ENCODE measurements at regions not wholly inside any gene's neighbourhood (a gene's known extent, or its start where the extent isn't known, plus 50 kb on each side); places are given as distances from the start of the nearest gene placed in this dataset.

DNA sequence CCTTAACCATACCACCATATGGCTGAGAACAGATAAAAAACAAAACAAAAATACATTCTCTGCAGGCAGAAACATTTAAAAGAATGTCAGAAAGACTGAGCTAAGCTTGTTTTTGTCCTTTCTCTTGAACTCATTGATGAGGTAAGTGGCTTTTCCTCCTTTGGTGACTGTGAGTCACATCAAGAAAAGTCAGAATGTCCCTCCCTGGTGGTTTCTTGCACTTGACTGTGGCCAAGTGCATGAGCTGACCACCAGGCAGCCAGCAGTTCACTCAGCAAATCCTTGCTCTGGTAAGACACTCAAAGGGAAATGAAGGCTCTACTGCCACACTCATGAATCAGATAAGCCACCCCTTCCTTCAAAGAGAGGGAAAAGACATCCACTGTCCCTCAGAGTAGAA, 970.9 kb downstream of the TAF11L14 start (continued):
- TF ChIP-seq ASH1L (IDR thresholded peaks at IDR 0.05; ENCODE audit: borderline replicate concordance, low read depth, partially characterized antibody) = no peak

DNA sequence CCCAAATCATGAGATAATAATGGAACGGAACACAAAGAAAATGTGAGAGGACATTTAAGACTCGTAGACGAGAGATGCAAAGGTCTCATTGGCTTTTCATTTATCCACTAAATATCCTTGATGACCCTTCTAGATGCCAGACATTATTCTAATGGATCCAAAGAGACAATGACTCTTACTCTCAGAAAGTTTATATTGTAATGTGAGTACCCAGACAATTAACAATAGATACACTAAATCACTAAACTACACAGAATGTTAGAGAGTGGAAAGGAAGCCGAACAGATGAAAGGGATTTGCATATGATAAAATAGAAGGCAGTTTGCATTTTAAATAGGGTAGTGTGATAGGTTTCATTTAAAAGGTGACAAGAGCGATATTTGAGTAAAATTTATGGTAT, 973.3 kb downstream of the TAF11L14 start:
- Histone ChIP-seq H3K4me3 (no peak overlapping the region), H3K4me1 (replicated peaks in 1 of 2; ENCODE audit: control insufficient read depth in 2 of 2, insufficient read depth in 2 of 2, low read length in 2 of 2) (no peaks in the 10 kb centered on the region), H3K9me3 (replicated peaks; ENCODE audit: control insufficient read depth, insufficient read depth, low read depth, low read length) (no peaks in the 10 kb centered on the region), H3K9me1 (ENCODE audit: control insufficient read depth, insufficient read depth, low read length) (no peaks in the 10 kb centered on the region), H3K27ac (ENCODE audit: extremely low read depth, low read depth, low read length) (no peak overlapping the region), H3K9ac (ENCODE audit: insufficient read depth in 1 of 2, low read depth in 2 of 2, low read length in 2 of 2) (no peak overlapping the region), H2AFZ (ENCODE audit: low read depth, low read length) (no peak overlapping the region), H3K27me3 (ENCODE audit: control insufficient read depth in 2 of 2, insufficient read depth in 2 of 2, low read length in 2 of 2) (no peaks in the 10 kb centered on the region), H4K20me1 (replicated peaks; ENCODE audit: control insufficient read depth, insufficient read depth, low read length) (no peaks in the 10 kb centered on the region), H3K4me2 (ENCODE audit: insufficient read depth, low read length) (no peak overlapping the region), H3K79me2 (ENCODE audit: control insufficient read depth, insufficient read depth, low read length) (no peaks in the 10 kb centered on the region), H3K36me3 (ENCODE audit: control insufficient read depth, insufficient read depth, low read length) (no peaks in the 10 kb centered on the region)
- ChIA-PET CTCF (ENCODE audit: low intra/inter-chr PET ratio) (no interaction called here), POLR2A (no interaction called here)
- no peak for DNase-seq (ENCODE audit: extremely low read depth in 1 of 4, low spot score in 3 of 4)
- ATAC-seq = no peak
- BruUV-seq (replicated peaks) = no TSS peak
- 1% methylated on average over 5 of the region's 5 CpGs for WGBS (ENCODE audit: insufficient coverage, low coverage, missing lambda C conversion rate)
- TF ChIP-seq, protein P1, sequence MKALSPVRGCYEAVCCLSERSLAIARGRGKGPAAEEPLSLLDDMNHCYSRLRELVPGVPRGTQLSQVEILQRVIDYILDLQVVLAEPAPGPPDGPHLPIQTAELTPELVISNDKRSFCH (CRISPR knock-in tag; IDR thresholded peaks at IDR 0.05) = no peak
- TF ChIP-seq, protein P1 (tag; IDR thresholded peaks at IDR 0.05) = no peak
- TF ChIP-seq EHMT2 (IDR thresholded peaks at IDR 0.05) = no peak
- no peak for TF ChIP-seq ZNF436 (CRISPR knock-in tag; IDR thresholded peaks at IDR 0.05)
- no peak for TF ChIP-seq NCOA4 (IDR thresholded peaks at IDR 0.05; ENCODE audit: partially characterized antibody)
- TF ChIP-seq ZNF384 (IDR thresholded peaks at IDR 0.05; ENCODE audit: low read depth, low read length) = no peak
- no peak for TF ChIP-seq POLR2AphosphoS5 (IDR thresholded peaks at IDR 0.05; ENCODE audit: control insufficient read depth, insufficient read depth, low read depth, low read length)
- no peak for TF ChIP-seq DNMT1 (IDR thresholded peaks at IDR 0.05)
- TF ChIP-seq, protein P2, sequence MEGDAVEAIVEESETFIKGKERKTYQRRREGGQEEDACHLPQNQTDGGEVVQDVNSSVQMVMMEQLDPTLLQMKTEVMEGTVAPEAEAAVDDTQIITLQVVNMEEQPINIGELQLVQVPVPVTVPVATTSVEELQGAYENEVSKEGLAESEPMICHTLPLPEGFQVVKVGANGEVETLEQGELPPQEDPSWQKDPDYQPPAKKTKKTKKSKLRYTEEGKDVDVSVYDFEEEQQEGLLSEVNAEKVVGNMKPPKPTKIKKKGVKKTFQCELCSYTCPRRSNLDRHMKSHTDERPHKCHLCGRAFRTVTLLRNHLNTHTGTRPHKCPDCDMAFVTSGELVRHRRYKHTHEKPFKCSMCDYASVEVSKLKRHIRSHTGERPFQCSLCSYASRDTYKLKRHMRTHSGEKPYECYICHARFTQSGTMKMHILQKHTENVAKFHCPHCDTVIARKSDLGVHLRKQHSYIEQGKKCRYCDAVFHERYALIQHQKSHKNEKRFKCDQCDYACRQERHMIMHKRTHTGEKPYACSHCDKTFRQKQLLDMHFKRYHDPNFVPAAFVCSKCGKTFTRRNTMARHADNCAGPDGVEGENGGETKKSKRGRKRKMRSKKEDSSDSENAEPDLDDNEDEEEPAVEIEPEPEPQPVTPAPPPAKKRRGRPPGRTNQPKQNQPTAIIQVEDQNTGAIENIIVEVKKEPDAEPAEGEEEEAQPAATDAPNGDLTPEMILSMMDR (IDR thresholded peaks at IDR 0.05 in 2 of 3, conservative IDR thresholded peaks at IDR 0.05 in 1 of 3; ENCODE audit: insufficient read depth in 2 of 3, low read depth in 1 of 3, low read length in 3 of 3) = no peak
- no peak for TF ChIP-seq CREB1 (IDR thresholded peaks at IDR 0.05)
- TF ChIP-seq CREB1 (CRISPR knock-in tag; IDR thresholded peaks at IDR 0.05) = no peak
- TF ChIP-seq MYNN (IDR thresholded peaks at IDR 0.05) = no peak
- no peak for TF ChIP-seq MYNN (CRISPR knock-in tag; IDR thresholded peaks at IDR 0.05)
- no peak for TF ChIP-seq ZNF121 (CRISPR knock-in tag; conservative IDR thresholded peaks at IDR 0.05)
- TF ChIP-seq, protein P3, sequence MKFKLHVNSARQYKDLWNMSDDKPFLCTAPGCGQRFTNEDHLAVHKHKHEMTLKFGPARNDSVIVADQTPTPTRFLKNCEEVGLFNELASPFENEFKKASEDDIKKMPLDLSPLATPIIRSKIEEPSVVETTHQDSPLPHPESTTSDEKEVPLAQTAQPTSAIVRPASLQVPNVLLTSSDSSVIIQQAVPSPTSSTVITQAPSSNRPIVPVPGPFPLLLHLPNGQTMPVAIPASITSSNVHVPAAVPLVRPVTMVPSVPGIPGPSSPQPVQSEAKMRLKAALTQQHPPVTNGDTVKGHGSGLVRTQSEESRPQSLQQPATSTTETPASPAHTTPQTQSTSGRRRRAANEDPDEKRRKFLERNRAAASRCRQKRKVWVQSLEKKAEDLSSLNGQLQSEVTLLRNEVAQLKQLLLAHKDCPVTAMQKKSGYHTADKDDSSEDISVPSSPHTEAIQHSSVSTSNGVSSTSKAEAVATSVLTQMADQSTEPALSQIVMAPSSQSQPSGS (CRISPR knock-in tag; IDR thresholded peaks at IDR 0.05) = no peak
- TF ChIP-seq, protein P4, sequence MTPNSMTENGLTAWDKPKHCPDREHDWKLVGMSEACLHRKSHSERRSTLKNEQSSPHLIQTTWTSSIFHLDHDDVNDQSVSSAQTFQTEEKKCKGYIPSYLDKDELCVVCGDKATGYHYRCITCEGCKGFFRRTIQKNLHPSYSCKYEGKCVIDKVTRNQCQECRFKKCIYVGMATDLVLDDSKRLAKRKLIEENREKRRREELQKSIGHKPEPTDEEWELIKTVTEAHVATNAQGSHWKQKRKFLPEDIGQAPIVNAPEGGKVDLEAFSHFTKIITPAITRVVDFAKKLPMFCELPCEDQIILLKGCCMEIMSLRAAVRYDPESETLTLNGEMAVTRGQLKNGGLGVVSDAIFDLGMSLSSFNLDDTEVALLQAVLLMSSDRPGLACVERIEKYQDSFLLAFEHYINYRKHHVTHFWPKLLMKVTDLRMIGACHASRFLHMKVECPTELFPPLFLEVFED (CRISPR knock-in tag; conservative IDR thresholded peaks at IDR 0.05) = no peak
- no peak for FAIRE-seq
- in situ Hi-C loops (cut with MboI) (no loop called here), intact Hi-C loops (cut with micrococcal nuclease) (no loop called here)
